Activated naive CD8-positive, alpha-beta T cell treated with anti-CD3 and anti-CD28 coated beads for 36 hours (primary cell): ENCODE measurements at regions not wholly inside any gene's neighbourhood (a gene's known extent, or its start where the extent isn't known, plus 50 kb on each side); places are given as distances from the start of the nearest gene placed in this dataset.

Source experiments
- DNase-seq: peaks from one replicate; pipeline ENCODE4 v3.0.0; 2021
- H3K27ac Mint-ChIP-seq: one replicate; pipeline ENCODE4 v1.8.0; 2022; ENCODE audit warnings: mild to moderate bottlenecking, moderate library complexity, mixed read lengths
- H3K27me3 Mint-ChIP-seq: one replicate; pipeline ENCODE4 v1.8.0; 2022; ENCODE audit warnings: mild to moderate bottlenecking, mixed read lengths
- H3K36me3 Mint-ChIP-seq: one replicate; pipeline ENCODE4 v1.8.0; 2021; ENCODE audit warnings: mild to moderate bottlenecking, mixed read lengths
- H3K4me1 Mint-ChIP-seq: one replicate; pipeline ENCODE4 v1.8.0; 2021; ENCODE audit warnings: mixed read lengths
- H3K4me3 Mint-ChIP-seq: one replicate; pipeline ENCODE4 v1.8.0; 2022; ENCODE audit warnings: mild to moderate bottlenecking, moderate library complexity, mixed read lengths
- H3K9me3 Mint-ChIP-seq: one replicate; pipeline ENCODE4 v1.8.0; 2022; ENCODE audit warnings: mixed read lengths

GRCh38 chr1:170470121-170470520, 61.8 kb upstream of the GORAB start:
- Mint-ChIP-seq H3K36me3 (no peaks in the 10 kb centered on the region), H3K4me3 (no peak overlapping the region), H3K9me3 (peaks cover 4% of the 10 kb centered on the region), H3K27me3 (peaks cover 25% of the 10 kb centered on the region), H3K4me1 (no peaks in the 10 kb centered on the region), H3K27ac (no peak overlapping the region)
- no peak for DNase-seq

GRCh38 chr1:170471398-170472053, 60.4 kb upstream of the GORAB start:
- H3K9me3 Mint-ChIP-seq = peaks cover 4% of the 10 kb centered on the region
- no peak overlapping the region for H3K4me3 Mint-ChIP-seq
- H3K27me3 Mint-ChIP-seq = peaks cover 25% of the 10 kb centered on the region
- DNase-seq = no peak
- H3K27ac Mint-ChIP-seq = no peak overlapping the region
- H3K4me1 Mint-ChIP-seq = no peaks in the 10 kb centered on the region
- no peaks in the 10 kb centered on the region for H3K36me3 Mint-ChIP-seq

- no peak overlapping the region for H3K27ac Mint-ChIP-seq
- H3K4me3 Mint-ChIP-seq = no peak overlapping the region
- H3K4me1 Mint-ChIP-seq = no peaks in the 10 kb centered on the region
- no peaks in the 10 kb centered on the region for H3K9me3 Mint-ChIP-seq
- no peaks in the 10 kb centered on the region for H3K36me3 Mint-ChIP-seq
- no peak for DNase-seq
- H3K27me3 Mint-ChIP-seq = peaks cover 11% of the 10 kb centered on the region
Observed at GRCh38 chr1:170481000-170481399, 51.0 kb upstream of the GORAB start.
